Hematopoietic multipotent progenitor cell treated with erythropoietin and hydrocortisone succinate and interleukin-3 and kit ligand, for 15 days (in vitro differentiated cells): ENCODE measurements at regions not wholly inside any gene's neighbourhood (a gene's known extent, or its start where the extent isn't known, plus 50 kb on each side); places are given as distances from the start of the nearest gene placed in this dataset.

ENCODE experiments used
- DNase-seq: peaks from one replicate; pipeline ENCODE4 v3.0.0-alpha.2; 2015; ENCODE audit warnings: low spot score

GRCh38 chr5:173719731-173720082 is 103.3 kb upstream of the BOD1 start:
- no peak for DNase-seq

DNA sequence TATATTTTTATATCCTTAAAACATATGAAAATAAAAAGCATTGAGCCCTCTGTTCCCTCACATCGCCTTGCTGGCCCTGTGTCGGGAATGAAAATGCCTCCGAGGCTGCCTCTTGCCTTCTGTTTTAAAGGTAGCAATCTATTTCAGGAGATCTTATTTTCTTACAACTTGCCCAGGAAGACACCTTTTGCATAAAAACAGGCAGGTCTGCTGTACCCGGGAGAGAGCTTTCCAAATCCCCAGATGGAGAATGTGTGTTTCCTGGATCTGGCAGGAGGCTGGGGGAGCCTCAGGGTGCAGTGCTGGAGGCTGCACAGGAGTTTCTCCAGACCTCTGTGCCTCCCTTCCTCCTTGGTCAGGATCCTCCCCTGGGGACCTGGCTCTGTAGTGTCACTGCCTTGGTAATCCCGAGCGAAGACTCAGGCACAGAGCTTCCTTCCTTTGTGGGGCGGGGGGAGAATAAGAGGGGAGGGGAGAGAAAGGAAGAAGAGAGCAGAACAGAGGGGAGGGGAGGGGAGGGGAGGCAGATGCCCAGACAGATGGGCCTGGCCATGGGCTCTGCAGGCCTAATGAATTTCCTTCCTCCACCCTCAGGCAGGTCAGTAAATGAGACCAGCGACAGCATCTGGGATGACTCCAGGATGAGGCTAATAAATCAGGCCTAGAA is 104.0 kb upstream of the BOD1 start:
- no peak for DNase-seq

GRCh38 chr5:173720953-173721600 is 104.6 kb upstream of the BOD1 start:
- DNase-seq, result no peak

GRCh38 chr5:173721601-173722232 is 105.3 kb upstream of the BOD1 start:
- no peak for DNase-seq

- DNase-seq, result no peak
Observed at GRCh38 chr5:173726846-173727557, 110.6 kb upstream of the BOD1 start.

DNA sequence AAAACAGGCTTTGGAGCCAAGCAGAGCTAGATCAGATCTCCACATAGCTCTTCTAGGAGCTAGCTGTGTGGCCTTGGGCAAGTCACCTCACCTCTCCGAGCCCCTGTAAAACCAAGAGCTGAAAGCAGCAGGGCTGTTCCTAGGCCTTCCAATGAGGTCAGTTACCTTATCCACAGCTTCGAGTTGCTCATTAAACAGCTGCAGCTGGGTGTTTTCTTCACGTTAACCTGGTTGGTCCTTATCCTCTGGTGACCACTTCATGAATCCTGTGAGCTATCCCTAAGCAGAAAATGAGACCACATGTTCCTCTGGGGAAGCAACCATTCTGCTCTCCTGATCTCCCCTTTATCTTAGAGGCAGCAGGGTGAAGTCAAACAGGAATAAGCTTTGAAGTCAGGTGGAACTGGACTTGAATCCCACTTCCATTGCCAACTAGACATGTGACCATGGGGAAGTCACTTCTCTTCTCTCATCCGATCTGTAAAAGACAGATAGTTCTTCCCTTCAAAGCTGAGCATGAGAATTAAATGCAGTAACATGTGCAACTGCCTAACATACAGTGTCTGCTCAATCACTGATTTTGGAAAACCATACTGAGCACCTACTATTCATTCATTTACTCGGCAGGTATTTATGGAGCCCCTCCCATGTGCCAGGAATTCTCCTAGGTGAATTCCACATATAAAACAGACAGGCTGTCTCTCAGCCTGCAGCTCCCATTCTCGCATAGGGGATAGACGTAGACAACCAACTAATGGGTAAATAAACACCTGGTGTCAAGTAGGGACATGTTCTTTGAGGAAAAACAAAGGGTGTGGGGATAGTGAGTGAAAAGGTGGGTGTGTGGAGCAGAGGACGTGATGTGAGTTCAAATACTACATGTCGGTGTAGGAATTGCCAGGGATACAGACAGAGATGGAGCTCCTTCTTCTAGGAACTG is 111.7 kb upstream of the BOD1 start:
- no peak for DNase-seq

GRCh38 chr5:173729079-173729765 is 112.8 kb upstream of the BOD1 start:
- DNase-seq, result no peak

GRCh38 chr5:173730632-173731298 is 114.3 kb upstream of the BOD1 start:
- DNase-seq, result no peak

GRCh38 chr5:173733021-173733420 is 116.6 kb upstream of the BOD1 start:
- peak; percentile 56 for DNase-seq

DNA sequence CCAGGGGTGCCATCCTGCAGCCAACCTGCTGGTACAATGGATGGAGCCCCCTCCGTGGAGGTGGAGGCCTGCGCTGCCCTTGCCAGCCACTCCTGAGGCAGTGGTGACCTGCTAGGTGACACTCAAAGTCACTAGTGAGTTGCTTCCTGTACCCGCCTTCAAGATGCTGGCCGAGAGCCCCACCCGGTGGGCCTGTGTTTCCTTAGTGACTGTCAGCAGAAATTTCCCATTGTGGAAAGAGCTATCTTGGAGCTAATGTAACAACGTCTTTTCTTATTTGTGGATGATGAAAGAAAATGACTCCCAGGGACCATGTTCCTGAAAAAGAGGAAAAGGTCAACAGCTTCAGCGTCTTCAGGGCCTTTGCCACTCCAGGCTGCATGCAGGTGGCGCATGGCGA is 117.0 kb upstream of the BOD1 start:
- DNase-seq, result peak; percentile 27

DNA sequence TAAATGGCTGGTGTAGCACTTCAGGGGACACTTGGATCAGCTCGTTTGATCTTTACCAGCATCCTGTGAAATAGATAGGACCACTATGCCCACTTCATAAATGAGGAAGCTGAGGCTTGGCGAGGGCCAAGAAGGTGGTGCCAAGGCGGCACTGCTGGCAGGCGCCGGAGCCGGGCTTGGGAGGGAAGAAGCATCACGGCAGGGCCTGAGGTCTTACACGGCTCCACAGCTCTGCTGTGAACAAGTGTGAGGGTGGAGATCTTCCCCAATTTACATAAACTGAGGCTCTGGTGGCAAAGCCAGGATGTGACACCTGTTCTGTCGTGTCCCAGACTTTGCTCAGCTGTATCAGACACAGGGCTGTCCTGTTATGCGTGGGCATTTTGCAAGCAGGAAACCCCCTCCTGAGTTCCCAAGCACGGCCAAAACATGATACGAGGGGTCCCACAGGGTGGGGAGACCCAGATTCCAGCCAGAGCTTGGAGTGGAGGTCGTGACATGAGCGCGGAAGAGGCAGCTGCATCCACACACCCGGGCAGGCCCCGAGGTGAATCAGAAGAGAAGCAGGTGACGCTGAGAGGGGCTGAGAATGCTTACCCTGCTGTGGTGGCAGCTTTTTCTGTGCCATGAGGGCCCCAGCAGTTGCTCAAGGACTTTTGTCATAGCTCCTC is 117.5 kb upstream of the BOD1 start:
- DNase-seq, result no peak

GRCh38 chr5:173734716-173735115 is 118.3 kb upstream of the BOD1 start:
- no peak for DNase-seq

GRCh38 chr5:173735184-173735583 is 118.7 kb upstream of the BOD1 start:
- DNase-seq, result no peak

GRCh38 chr5:173735691-173736090 is 119.2 kb upstream of the BOD1 start:
- no peak for DNase-seq

DNA sequence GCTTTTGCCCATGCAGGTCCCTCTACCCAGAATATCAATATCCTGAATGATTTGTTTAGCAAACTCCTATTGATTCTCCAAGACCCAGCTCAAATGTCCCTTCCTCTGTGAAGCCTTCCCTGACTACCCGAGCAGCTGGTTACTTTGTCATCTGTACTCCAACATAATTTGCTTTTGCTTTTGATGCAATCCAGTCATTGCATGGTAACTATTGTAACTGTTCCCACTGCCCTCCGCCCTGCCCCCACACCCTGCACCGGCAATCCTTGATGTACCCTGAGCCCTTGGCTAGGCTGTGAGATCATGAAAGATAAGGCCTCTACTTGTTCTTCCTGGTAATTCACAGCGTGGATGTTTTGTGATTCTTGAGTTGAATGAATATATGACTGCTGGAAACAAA is 119.9 kb upstream of the BOD1 start:
- DNase-seq, result no peak

DNA sequence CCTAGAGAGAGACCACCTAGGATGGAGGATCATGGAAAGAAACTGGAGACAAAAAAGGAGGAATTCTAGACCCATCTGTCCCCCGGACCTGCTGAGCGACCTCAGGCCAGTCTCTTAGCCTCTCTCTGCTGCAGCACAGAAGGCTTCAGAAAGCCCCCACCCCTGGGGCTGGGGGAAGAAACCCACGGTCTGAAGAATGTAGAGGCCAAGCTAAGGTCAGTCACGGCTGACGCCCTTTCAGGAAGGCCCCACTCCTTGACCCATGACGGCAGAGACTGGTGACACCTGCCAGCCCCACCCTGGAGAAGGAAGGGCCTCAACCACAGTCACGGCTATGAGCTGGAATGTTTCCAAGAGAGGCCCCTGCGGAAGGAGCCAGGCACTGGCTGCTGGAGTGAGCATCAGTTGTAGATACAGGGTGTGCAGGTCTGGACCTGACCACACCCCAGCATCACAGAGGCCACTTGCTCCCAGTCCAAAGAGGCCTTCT is 120.5 kb upstream of the BOD1 start:
- peak; percentile 42 for DNase-seq

- DNase-seq, result no peak
Observed at GRCh38 chr5:173739741-173740140, 123.3 kb upstream of the BOD1 start.

GRCh38 chr5:173740400-173740799 is 124.0 kb upstream of the BOD1 start:
- DNase-seq, result no peak

DNA sequence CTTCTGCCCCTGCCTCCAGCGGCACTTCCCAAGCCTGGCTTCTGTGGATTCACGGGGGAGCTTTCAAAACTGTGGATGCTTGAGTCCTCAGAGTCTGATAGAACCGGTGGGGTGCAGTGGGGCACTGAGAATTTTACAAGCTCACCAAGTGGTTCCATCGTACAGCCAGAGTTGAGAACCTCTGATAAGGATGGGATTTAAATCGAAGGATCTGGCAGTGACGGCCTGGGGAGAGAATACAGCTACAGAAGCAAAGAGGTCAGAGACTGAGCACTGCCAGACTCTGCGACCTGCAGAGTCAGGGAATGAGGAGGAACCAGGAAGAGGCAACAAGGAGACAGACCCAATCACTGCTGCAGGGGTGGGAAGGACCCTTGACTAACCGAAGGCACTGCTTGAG is 124.6 kb upstream of the BOD1 start:
- no peak for DNase-seq
